ENCODE measurements at regions not wholly inside any gene's neighbourhood (a gene's known extent, or its start where the extent isn't known, plus 50 kb on each side); places are given as distances from the start of the nearest gene placed in this dataset.

DNA sequence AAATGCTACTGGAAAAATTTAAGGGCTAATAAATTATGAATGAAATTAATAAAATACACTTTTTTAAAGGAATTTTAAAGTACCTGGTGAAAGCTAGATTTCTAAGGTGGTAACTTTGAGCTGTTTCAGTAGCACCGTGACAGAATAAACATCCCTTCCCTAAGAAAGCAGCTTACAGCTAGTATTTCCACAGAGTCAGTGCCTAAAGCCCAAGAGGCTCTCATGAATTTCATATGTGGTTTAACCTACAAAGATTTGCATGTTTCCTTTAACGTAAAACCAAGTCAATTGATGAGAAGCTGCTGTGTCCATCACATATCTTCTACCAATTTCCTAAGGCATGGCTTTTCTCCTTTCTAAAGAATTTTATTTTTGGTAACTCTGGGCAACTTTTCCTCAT lies 56.8 kb downstream of the IFNG start:
- no CpG with 5 or more reads among the region's 2 CpGs for WGBS (ENCODE audit: extremely low coverage, insufficient coverage, low lambda C conversion rate)
- H3K4me3 ChIP-seq (ENCODE audit: low read length) = no peak overlapping the region
- no peak for DNase-seq
- no peak overlapping the region for H2BK5ac ChIP-seq (ENCODE audit: low read length)
- H3K18ac ChIP-seq (ENCODE audit: low read length) = no peak overlapping the region
- no peak overlapping the region for H4K8ac ChIP-seq (ENCODE audit: low read depth, low read length)
- H2BK15ac ChIP-seq (replicated peaks; ENCODE audit: low read depth) = no peak overlapping the region
- H3K56ac ChIP-seq (ENCODE audit: low read length) = no peak overlapping the region
- no peaks in the 10 kb centered on the region for H3K27me3 ChIP-seq (ENCODE audit: insufficient read depth, low read length, poor library complexity)
- H2BK120ac ChIP-seq (ENCODE audit: low read depth, low read length) = no peak overlapping the region
- H3K79me2 ChIP-seq (ENCODE audit: control insufficient read depth, insufficient read depth, low read length) = no peaks in the 10 kb centered on the region
- no peak overlapping the region for H3K27ac ChIP-seq (ENCODE audit: low read depth, low read length)
- H3K4ac ChIP-seq (ENCODE audit: low read depth, low read length) = no peak overlapping the region
- H3K9ac ChIP-seq (ENCODE audit: low read length) = no peak overlapping the region
- no peak overlapping the region for H4K5ac ChIP-seq (ENCODE audit: low read length)
- no peak overlapping the region for H3K4me2 ChIP-seq (ENCODE audit: low read length)
- no peak overlapping the region for H3K23ac ChIP-seq (ENCODE audit: low read length)
- no peaks in the 10 kb centered on the region for H3K79me1 ChIP-seq (ENCODE audit: low read length)
- no peak overlapping the region for H2AK5ac ChIP-seq (ENCODE audit: low read length)
- no peaks in the 10 kb centered on the region for H3K4me1 ChIP-seq (ENCODE audit: control insufficient read depth, low read depth, low read length)
- H3K36me3 ChIP-seq (ENCODE audit: control insufficient read depth, insufficient read depth, low read length) = no peaks in the 10 kb centered on the region

- no peak for DNase-seq
- H2BK5ac ChIP-seq (ENCODE audit: low read length) = no peak overlapping the region
- no peak overlapping the region for H4K5ac ChIP-seq (ENCODE audit: low read length)
- H3K4me3 ChIP-seq (ENCODE audit: low read length) = no peak overlapping the region
- H3K9ac ChIP-seq (ENCODE audit: low read length) = no peak overlapping the region
- no peaks in the 10 kb centered on the region for H3K79me1 ChIP-seq (ENCODE audit: low read length)
- no peak overlapping the region for H3K23ac ChIP-seq (ENCODE audit: low read length)
- no peaks in the 10 kb centered on the region for H3K36me3 ChIP-seq (ENCODE audit: control insufficient read depth, insufficient read depth, low read length)
- H4K8ac ChIP-seq (ENCODE audit: low read depth, low read length) = no peak overlapping the region
- WGBS (ENCODE audit: extremely low coverage, insufficient coverage, low lambda C conversion rate) = no CpG with 5 or more reads among the region's 2 CpGs
- no peak overlapping the region for H2AK5ac ChIP-seq (ENCODE audit: low read length)
- H3K27ac ChIP-seq (ENCODE audit: low read depth, low read length) = no peak overlapping the region
- H3K4me2 ChIP-seq (ENCODE audit: low read length) = no peak overlapping the region
- H3K4me1 ChIP-seq (ENCODE audit: control insufficient read depth, low read depth, low read length) = no peaks in the 10 kb centered on the region
- no peaks in the 10 kb centered on the region for H3K27me3 ChIP-seq (ENCODE audit: insufficient read depth, low read length, poor library complexity)
- no peak overlapping the region for H3K18ac ChIP-seq (ENCODE audit: low read length)
- no peak overlapping the region for H3K56ac ChIP-seq (ENCODE audit: low read length)
- no peaks in the 10 kb centered on the region for H3K79me2 ChIP-seq (ENCODE audit: control insufficient read depth, insufficient read depth, low read length)
- no peak overlapping the region for H3K4ac ChIP-seq (ENCODE audit: low read depth, low read length)
- no peak overlapping the region for H2BK120ac ChIP-seq (ENCODE audit: low read depth, low read length)
- H2BK15ac ChIP-seq (replicated peaks; ENCODE audit: low read depth) = no peak overlapping the region
Measured at GRCh38 chr12:68102163-68102562, 57.4 kb downstream of the IFNG start.

DNA sequence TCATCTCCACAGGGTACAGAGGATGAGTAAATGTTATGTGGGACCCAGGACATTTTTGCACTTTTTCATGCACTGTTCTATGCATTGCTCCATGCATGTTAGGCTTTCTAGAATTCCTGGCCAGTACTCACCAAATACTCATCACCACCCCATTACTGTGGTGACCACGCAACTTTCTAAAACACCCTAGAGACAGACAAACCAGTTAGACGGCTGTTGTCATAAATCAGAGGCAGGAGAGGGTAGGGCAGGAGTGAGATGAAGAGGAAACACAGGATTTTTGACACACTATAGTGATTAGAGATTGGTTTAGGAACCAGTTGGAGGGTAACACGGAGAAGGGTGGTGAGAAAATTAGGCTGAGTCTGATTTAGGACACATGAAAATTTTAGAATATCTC lies 59.3 kb downstream of the IFNG start:
- H4K8ac ChIP-seq (ENCODE audit: low read depth, low read length) = no peak overlapping the region
- no peak overlapping the region for H3K4me3 ChIP-seq (ENCODE audit: low read length)
- H3K4ac ChIP-seq (ENCODE audit: low read depth, low read length) = no peak overlapping the region
- no peak overlapping the region for H2BK120ac ChIP-seq (ENCODE audit: low read depth, low read length)
- no peaks in the 10 kb centered on the region for H3K79me2 ChIP-seq (ENCODE audit: control insufficient read depth, insufficient read depth, low read length)
- no peak overlapping the region for H3K23ac ChIP-seq (ENCODE audit: low read length)
- WGBS (ENCODE audit: extremely low coverage, insufficient coverage, low lambda C conversion rate) = no CpG with 5 or more reads among the region's 3 CpGs
- no peaks in the 10 kb centered on the region for H3K36me3 ChIP-seq (ENCODE audit: control insufficient read depth, insufficient read depth, low read length)
- no peaks in the 10 kb centered on the region for H3K27me3 ChIP-seq (ENCODE audit: insufficient read depth, low read length, poor library complexity)
- H2AK5ac ChIP-seq (ENCODE audit: low read length) = no peak overlapping the region
- H3K18ac ChIP-seq (ENCODE audit: low read length) = no peak overlapping the region
- no peak overlapping the region for H3K56ac ChIP-seq (ENCODE audit: low read length)
- no peak for DNase-seq
- H2BK5ac ChIP-seq (ENCODE audit: low read length) = no peak overlapping the region
- no peak overlapping the region for H3K27ac ChIP-seq (ENCODE audit: low read depth, low read length)
- no peaks in the 10 kb centered on the region for H3K4me1 ChIP-seq (ENCODE audit: control insufficient read depth, low read depth, low read length)
- no peaks in the 10 kb centered on the region for H3K79me1 ChIP-seq (ENCODE audit: low read length)
- H3K4me2 ChIP-seq (ENCODE audit: low read length) = no peak overlapping the region
- H2BK15ac ChIP-seq (replicated peaks; ENCODE audit: low read depth) = no peak overlapping the region
- H3K9ac ChIP-seq (ENCODE audit: low read length) = no peak overlapping the region
- no peak overlapping the region for H4K5ac ChIP-seq (ENCODE audit: low read length)

- H3K56ac ChIP-seq (ENCODE audit: low read length) = no peak overlapping the region
- H3K23ac ChIP-seq (ENCODE audit: low read length) = no peak overlapping the region
- H2BK5ac ChIP-seq (ENCODE audit: low read length) = no peak overlapping the region
- H3K27ac ChIP-seq (ENCODE audit: low read depth, low read length) = no peak overlapping the region
- H2BK120ac ChIP-seq (ENCODE audit: low read depth, low read length) = no peak overlapping the region
- no peak overlapping the region for H3K18ac ChIP-seq (ENCODE audit: low read length)
- no peak overlapping the region for H3K4ac ChIP-seq (ENCODE audit: low read depth, low read length)
- no peak overlapping the region for H3K9ac ChIP-seq (ENCODE audit: low read length)
- no peaks in the 10 kb centered on the region for H3K27me3 ChIP-seq (ENCODE audit: insufficient read depth, low read length, poor library complexity)
- no peaks in the 10 kb centered on the region for H3K79me2 ChIP-seq (ENCODE audit: control insufficient read depth, insufficient read depth, low read length)
- H3K4me3 ChIP-seq (ENCODE audit: low read length) = no peak overlapping the region
- H3K36me3 ChIP-seq (ENCODE audit: control insufficient read depth, insufficient read depth, low read length) = no peaks in the 10 kb centered on the region
- H3K4me2 ChIP-seq (ENCODE audit: low read length) = no peak overlapping the region
- H2AK5ac ChIP-seq (ENCODE audit: low read length) = no peak overlapping the region
- no CpG with 5 or more reads among the region's 1 CpG for WGBS (ENCODE audit: extremely low coverage, insufficient coverage, low lambda C conversion rate)
- no peaks in the 10 kb centered on the region for H3K4me1 ChIP-seq (ENCODE audit: control insufficient read depth, low read depth, low read length)
- no peak overlapping the region for H2BK15ac ChIP-seq (replicated peaks; ENCODE audit: low read depth)
- H4K8ac ChIP-seq (ENCODE audit: low read depth, low read length) = no peak overlapping the region
- no peaks in the 10 kb centered on the region for H3K79me1 ChIP-seq (ENCODE audit: low read length)
- H4K5ac ChIP-seq (ENCODE audit: low read length) = no peak overlapping the region
- DNase-seq = no peak
Measured at GRCh38 chr12:68098939-68099338, 60.6 kb downstream of the IFNG start.

GRCh38 chr12:68097386-68097785 lies 62.2 kb downstream of the IFNG start:
- H3K56ac ChIP-seq (ENCODE audit: low read length) = no peak overlapping the region
- H3K27me3 ChIP-seq (ENCODE audit: insufficient read depth, low read length, poor library complexity) = no peaks in the 10 kb centered on the region
- H2BK15ac ChIP-seq (replicated peaks; ENCODE audit: low read depth) = no peak overlapping the region
- H3K79me2 ChIP-seq (ENCODE audit: control insufficient read depth, insufficient read depth, low read length) = no peaks in the 10 kb centered on the region
- no CpG with 5 or more reads among the region's 2 CpGs for WGBS (ENCODE audit: extremely low coverage, insufficient coverage, low lambda C conversion rate)
- no peak overlapping the region for H3K23ac ChIP-seq (ENCODE audit: low read length)
- no peak overlapping the region for H2AK5ac ChIP-seq (ENCODE audit: low read length)
- H3K4ac ChIP-seq (ENCODE audit: low read depth, low read length) = no peak overlapping the region
- H4K8ac ChIP-seq (ENCODE audit: low read depth, low read length) = no peak overlapping the region
- H3K36me3 ChIP-seq (ENCODE audit: control insufficient read depth, insufficient read depth, low read length) = no peaks in the 10 kb centered on the region
- DNase-seq = no peak
- no peak overlapping the region for H4K5ac ChIP-seq (ENCODE audit: low read length)
- no peak overlapping the region for H2BK5ac ChIP-seq (ENCODE audit: low read length)
- H3K4me3 ChIP-seq (ENCODE audit: low read length) = no peak overlapping the region
- H3K9ac ChIP-seq (ENCODE audit: low read length) = no peak overlapping the region
- no peak overlapping the region for H3K18ac ChIP-seq (ENCODE audit: low read length)
- H3K4me1 ChIP-seq (ENCODE audit: control insufficient read depth, low read depth, low read length) = no peaks in the 10 kb centered on the region
- no peak overlapping the region for H3K4me2 ChIP-seq (ENCODE audit: low read length)
- H3K79me1 ChIP-seq (ENCODE audit: low read length) = no peaks in the 10 kb centered on the region
- H2BK120ac ChIP-seq (ENCODE audit: low read depth, low read length) = no peak overlapping the region
- H3K27ac ChIP-seq (ENCODE audit: low read depth, low read length) = no peak overlapping the region

DNA sequence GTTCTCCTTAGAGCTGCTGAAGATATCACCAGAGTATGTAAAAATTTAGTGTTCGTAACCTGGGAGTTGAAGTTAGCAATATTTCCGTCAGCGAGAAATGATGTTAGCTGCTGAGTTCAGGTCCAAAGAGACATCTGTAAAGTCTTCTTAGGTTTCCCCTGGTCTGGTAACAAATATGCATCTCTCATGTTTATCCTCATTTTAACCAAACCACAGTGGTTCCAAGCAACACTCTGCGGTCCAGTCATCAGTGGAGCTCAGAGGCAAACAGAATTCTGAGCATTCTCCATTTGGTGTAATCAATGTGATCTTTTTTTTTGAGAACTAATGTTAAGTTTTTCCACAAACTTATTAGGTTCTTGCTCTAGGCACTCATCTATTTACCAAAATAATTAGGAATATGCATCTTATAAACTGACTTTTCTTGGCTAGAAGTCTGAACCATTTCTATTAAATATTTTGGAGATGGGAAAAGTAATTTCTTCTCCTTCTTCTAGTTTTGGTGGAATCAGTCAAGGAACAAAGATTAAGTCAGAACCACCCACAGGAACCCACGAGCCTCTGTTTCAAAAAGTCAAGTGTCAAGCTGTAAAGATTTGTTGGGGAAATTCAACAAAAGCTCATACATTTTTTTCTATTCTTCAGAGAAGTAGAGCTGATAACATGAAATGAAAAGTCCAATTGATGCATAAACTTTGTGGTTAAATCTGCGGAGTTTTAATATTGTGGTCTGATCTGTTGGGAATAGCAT lies 64.7 kb downstream of the IFNG start:
- H2BK120ac ChIP-seq (ENCODE audit: low read depth, low read length) = no peak overlapping the region
- no peak overlapping the region for H3K23ac ChIP-seq (ENCODE audit: low read length)
- H3K9ac ChIP-seq (ENCODE audit: low read length) = no peak overlapping the region
- DNase-seq = no peak
- no peaks in the 10 kb centered on the region for H3K36me3 ChIP-seq (ENCODE audit: control insufficient read depth, insufficient read depth, low read length)
- H2BK5ac ChIP-seq (ENCODE audit: low read length) = no peak overlapping the region
- H3K56ac ChIP-seq (ENCODE audit: low read length) = no peak overlapping the region
- no peaks in the 10 kb centered on the region for H3K4me1 ChIP-seq (ENCODE audit: control insufficient read depth, low read depth, low read length)
- no peak overlapping the region for H3K27ac ChIP-seq (ENCODE audit: low read depth, low read length)
- no peaks in the 10 kb centered on the region for H3K79me1 ChIP-seq (ENCODE audit: low read length)
- H3K4ac ChIP-seq (ENCODE audit: low read depth, low read length) = no peak overlapping the region
- H4K8ac ChIP-seq (ENCODE audit: low read depth, low read length) = no peak overlapping the region
- no peak overlapping the region for H4K5ac ChIP-seq (ENCODE audit: low read length)
- H3K18ac ChIP-seq (ENCODE audit: low read length) = no peak overlapping the region
- H2BK15ac ChIP-seq (replicated peaks; ENCODE audit: low read depth) = no peak overlapping the region
- H3K27me3 ChIP-seq (ENCODE audit: insufficient read depth, low read length, poor library complexity) = no peaks in the 10 kb centered on the region
- H3K79me2 ChIP-seq (ENCODE audit: control insufficient read depth, insufficient read depth, low read length) = no peaks in the 10 kb centered on the region
- WGBS (ENCODE audit: extremely low coverage, insufficient coverage, low lambda C conversion rate) = no CpG with 5 or more reads among the region's 6 CpGs
- no peak overlapping the region for H3K4me3 ChIP-seq (ENCODE audit: low read length)
- H2AK5ac ChIP-seq (ENCODE audit: low read length) = no peak overlapping the region
- H3K4me2 ChIP-seq (ENCODE audit: low read length) = no peak overlapping the region
